ENCODE measurements at regions not wholly inside any gene's neighbourhood (a gene's known extent, or its start where the extent isn't known, plus 50 kb on each side); places are given as distances from the start of the nearest gene placed in this dataset.

- TF ChIP-seq CTCF (IDR thresholded peaks at IDR 0.05) (no peak), POLR2A (IDR thresholded peaks at IDR 0.05) (no peak)
Measured at GRCh38 chrX:7216981-7217587, 69.1 kb upstream of the PUDP start.
